ENCODE measurements at regions not wholly inside any gene's neighbourhood (a gene's known extent, or its start where the extent isn't known, plus 50 kb on each side); places are given as distances from the start of the nearest gene placed in this dataset.

- TF ChIP-seq POLR2A (IDR thresholded peaks at IDR 0.05; ENCODE audit: low read depth, low read length) (no peak), POLR2AphosphoS5 (IDR thresholded peaks at IDR 0.05; ENCODE audit: low read depth, low read length) (no peak), TAF1 (IDR thresholded peaks at IDR 0.05; ENCODE audit: borderline replicate concordance, low read depth, low read length) (no peak)
Measured at GRCh38 chr15:46170326-46170725, 535.5 kb downstream of the SQOR start.

All from GM12892 (cell line).